Stimulated activated CD4-positive, alpha-beta T cell treated with anti-CD3 and anti-CD28 coated beads, Interleukin-15, amount 100 ng/mL, for 48 hours (primary cell): ENCODE measurements at regions not wholly inside any gene's neighbourhood (a gene's known extent, or its start where the extent isn't known, plus 50 kb on each side); places are given as distances from the start of the nearest gene placed in this dataset.
"Not testable (repeated sequence)": the region's sequence is repeated elsewhere in the genome, so short reads cannot be mapped to it uniquely, and the experiment has no call there.

Experiments
- DNase-seq, 2 donors: peaks; one replicate each; pipeline ENCODE4 v3.0.0-alpha.2; 2020; ENCODE audit warnings: low read depth in 2 of 2

- no peak for DNase-seq
Measured at GRCh38 chr11:128161994-128162393, 425.4 kb downstream of the ETS1 start.

DNA sequence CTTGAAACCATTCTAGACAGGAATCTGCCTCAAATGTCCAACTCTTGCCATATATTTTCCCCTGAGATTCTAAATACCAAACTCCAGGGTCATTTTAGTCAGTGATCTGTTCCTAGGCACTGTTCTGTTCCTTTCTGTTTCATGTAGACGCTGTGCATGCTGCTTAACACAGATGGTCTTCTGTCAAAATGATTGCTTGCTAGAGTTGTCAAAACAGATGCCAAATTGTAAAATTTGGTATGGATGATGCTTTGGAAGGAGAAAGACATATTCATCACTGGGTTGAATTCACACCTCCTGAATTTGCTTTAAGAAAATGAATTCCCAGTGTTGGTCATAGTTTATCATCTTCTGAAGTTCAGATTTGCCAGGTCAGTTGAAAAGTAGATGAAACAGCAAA lies 425.9 kb downstream of the ETS1 start:
- no peak for DNase-seq

DNA sequence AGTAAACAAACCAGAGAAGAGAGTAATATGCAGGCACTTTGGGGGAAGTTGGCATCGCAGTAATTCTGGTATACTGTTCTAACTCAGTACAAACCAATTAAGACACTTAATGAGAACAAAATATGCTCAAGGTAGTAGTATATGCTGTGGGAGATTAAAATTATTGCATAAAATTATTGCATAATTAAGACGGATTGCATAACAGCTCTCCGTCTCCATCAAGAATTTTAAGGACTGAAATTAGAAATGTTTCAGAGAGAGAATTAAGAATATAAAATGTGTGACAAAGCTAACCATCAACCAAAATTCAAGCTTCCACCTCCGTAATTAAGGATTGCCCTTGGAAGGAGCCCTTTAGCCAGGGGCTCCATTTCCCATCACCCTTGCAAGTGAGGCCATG lies 428.5 kb downstream of the ETS1 start:
- no peak for DNase-seq

DNA sequence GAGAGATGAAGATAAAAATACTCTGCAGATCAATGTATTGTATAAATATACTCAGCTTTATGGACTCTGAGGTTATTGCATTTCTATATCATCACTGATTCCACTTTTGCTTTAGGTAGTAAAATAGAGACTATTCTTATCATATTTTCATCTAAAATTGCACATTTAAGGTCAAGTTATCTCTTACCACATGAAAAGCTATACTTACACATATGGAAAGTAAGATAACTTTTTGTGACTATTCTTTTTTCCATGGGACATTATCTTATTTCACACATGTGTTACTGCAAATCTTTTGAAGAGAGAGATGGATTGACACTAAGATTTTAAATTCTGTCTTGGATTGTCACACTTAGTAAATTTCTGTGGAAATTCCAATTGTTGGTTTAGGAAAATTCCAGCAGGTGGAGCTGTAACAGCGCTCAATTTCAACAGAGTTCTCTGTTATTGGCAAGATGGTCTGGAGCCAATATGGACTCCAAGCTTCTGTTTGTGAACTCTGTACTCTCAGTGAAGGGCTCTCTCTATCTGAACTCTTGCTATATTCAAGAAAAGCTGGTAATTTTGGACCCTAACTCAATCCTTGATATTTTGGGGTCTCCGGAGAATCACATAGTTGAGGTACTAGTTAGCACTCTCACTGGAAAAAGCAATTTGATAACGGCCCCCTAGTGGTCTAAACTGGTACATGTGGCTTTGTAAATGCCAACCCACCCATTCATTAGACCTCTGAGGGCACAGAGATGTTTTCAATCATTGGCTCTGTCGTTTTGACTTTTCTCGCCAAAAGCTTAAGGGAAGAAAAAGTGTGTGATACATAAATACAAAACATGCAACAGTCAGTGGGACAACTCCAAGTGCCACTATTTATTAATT lies 429.7 kb downstream of the ETS1 start:
- peak; percentile 21 to 57 for DNase-seq

DNA sequence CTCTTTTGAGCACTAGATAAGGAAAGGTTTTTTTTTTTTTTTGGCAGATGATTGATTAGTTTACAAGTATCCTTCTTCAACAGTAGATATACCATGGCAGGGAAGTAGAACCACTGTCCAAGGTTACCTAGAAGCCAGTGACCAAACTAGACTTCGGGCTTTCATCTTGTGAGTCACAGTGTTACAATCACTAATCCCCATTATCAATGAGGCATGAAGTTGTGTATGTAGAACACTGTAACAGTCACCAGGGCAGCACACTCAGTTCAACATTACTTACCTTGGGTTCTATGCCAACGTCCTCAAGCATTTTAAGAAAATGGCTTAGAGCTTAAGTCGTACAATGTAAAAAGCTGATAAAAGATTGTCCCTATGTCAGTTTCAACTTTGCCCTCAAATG lies 430.9 kb downstream of the ETS1 start:
- DNase-seq = no peak

DNA sequence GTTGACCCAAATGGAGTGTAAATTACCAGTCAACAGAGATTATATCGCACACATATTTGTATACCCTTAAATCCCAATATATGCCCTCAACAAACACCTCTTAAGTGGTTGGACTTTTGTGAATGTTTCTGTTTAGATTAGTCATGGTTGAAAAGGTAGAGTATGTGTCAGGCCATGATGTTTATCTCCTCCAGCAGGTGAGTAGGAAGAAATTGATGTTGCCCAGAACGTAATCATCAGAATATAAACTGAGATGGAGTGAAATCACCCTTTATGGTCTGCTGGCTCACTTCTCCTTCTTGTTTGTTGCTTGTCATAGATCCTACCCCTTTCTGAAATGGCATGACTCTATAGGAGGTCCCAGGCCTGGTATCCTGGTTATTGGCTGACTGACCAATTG lies 431.8 kb downstream of the ETS1 start:
- no peak for DNase-seq

- no peak for DNase-seq
Measured at GRCh38 chr11:128153697-128154048, 433.7 kb downstream of the ETS1 start.

DNA sequence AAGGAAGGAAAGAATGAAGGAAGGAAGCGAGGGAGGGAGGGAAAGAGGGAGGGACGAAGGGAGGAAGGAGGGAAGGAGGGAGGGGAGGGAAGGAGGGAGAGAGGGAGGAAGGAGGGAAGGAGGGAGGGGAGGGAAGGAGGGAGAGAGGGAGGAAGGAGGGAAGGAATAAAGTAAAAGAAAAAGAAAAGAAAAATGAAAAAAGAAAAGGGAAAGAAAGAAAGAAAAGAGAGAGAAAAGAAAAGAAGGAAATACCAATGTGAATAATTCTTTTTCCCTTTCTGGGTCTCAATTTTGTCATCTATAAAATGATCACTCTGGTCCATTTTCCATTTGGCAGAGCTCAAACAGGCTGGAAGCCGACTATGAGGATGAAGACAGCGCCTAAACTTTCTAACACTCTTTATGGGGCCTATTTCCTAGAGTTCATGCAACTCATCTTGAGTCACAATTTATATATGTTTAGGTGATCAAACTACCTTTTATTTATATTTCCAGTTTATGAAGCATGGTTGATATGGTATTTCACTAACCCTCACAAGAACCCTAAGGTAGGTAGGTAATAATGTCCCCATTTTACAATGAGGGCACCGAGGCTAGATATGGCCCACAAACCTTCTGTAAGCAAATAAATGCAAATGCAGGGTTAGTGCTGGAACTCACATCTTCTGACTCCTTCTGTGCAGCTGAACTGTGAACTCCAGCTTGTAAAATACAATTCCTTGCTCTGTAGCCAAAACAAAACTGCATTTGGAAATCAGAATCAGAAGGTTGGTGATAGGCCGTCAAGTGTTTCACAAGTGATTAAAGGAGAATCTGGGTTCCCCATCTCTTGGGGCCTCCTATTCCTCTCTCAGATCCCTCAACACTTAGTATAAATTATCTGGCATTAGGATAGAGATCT lies 434.3 kb downstream of the ETS1 start:
- no peak for DNase-seq

DNA sequence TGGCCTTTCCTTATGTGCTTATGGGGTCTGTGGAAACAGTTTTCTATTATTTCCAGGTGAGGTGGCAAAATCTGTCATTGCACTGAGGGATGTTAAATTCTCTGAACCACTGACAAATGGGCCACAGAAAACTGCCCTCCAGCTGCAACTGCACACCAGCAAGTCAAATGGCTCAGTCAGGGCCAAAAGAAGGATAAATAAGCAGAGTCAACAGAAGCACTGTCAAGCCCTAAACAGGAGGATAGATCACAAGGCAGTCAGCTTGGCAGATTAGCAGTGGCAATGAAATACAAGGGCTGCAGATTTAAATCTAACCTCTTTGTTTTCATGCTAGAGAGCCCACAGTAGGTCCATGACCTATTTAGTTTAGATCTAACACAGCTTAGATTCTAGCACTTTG lies 435.6 kb downstream of the ETS1 start:
- no peak for DNase-seq

DNA sequence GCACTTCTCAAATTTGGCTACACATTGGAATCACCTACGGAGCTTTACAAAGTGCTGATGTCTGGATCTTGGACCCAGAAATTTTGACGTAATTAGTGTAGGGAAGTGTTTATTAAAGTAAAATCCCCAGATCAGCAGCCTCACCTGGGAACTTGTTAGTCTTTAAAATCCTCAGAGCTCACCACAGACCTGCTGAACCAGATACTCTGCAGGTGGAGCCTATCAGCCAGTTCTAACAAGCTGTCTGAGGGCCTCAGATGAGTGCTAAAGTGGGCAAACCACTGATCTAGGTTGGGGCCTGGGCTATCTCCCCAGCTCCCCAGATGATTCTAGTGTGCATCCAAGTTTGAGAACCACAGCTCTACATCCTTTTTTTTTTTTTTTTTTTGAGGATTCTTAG lies 436.0 kb downstream of the ETS1 start:
- DNase-seq = no peak

- no peak for DNase-seq
Measured at GRCh38 chr11:128148208-128148607, 439.1 kb downstream of the ETS1 start.

GRCh38 chr11:128146926-128147605 lies 440.3 kb downstream of the ETS1 start:
- no peak for DNase-seq

DNA sequence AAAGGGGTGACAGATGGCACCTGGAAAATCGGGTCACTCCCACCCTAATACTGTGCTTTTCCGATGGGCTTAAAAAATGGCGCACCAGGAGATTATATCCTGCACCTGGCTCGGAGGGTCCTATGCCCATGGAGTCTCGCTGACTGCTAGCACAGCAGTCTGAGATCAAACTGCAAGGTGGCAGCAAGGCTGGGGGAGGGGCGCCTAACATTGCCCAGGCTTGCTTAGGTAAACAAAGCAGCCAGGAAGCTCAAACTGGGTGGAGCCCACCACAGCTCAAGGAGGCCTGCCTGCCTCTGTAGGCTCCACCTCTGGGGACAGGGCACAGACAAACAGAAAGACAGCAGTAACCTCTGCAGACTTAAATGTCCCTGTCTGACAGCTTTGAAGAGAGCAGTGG lies 447.1 kb downstream of the ETS1 start:
- DNase-seq = not testable (repeated sequence)

DNA sequence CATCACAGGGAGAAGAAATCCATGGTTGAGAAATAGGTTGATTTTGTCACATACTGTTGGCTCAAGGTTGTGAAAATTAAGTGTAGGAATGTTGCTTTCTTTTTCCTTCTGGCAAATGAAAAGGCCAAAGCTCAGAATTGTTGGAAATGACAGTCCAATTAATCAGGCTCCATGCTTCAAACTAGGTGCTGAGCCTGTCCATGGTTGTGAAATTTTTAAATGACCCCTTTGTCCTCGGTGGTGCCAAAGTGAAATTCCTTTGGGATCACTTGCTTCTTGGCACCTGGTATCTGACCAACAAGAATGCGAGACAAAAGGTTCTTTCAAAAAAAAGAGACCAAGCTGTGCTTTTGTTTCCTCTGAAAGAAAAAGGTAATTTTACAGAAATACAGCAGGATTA lies 451.9 kb downstream of the ETS1 start:
- no peak for DNase-seq

DNA sequence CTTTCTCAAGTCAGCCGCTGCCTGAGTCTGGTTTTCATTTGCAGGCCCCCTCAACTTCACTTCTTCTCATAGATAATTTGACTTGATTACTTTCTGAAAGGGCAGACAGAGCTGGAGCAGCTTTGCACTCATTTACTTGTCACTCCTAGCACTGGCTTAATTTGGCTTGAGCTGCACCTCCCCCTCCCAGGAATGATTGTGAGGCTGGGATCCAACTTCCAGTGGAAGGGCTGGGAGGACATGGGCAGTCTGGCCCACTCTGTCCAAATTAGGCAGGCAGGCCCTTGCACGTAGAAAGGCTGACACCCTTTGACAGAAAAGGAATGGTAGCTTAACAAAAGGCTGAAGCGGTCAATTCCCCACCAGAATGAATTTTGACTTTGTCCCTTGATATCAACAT lies 453.9 kb downstream of the ETS1 start:
- no peak for DNase-seq

- DNase-seq = no peak
Measured at GRCh38 chr11:128130052-128130451, 457.3 kb downstream of the ETS1 start.

- DNase-seq = no peak
Measured at GRCh38 chr11:128125723-128126122, 461.6 kb downstream of the ETS1 start.

DNA sequence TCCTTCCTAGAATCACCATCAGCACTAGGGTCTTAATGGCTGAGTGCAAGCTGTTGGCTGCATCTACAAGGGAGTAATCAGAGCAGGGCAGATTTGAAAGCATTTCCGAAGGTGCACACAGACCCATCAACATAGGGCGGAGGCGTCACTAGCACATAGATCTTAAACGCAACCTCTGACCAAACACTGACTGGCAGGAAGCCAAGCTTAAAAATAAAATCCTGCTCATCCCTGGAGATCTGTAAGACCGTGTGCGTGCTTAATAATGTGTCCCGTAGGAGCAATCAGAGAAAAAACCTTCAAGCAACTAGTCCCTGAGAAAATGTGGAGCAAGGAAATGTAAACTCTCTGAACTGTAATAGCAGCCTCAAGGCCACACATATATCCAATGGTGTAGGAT lies 470.5 kb downstream of the ETS1 start:
- no peak for DNase-seq

- no peak for DNase-seq
Measured at GRCh38 chr11:128116447-128116846, 470.9 kb downstream of the ETS1 start.

GRCh38 chr11:128105950-128106349 lies 481.4 kb downstream of the ETS1 start:
- no peak for DNase-seq

- no peak for DNase-seq
Measured at GRCh38 chr11:128105511-128105910, 481.8 kb downstream of the ETS1 start.

GRCh38 chr11:128103278-128103873 lies 484.0 kb downstream of the ETS1 start:
- DNase-seq = no peak
